ENCODE measurements at regions not wholly inside any gene's neighbourhood (a gene's known extent, or its start where the extent isn't known, plus 50 kb on each side); places are given as distances from the start of the nearest gene placed in this dataset.

GRCh38 chr13:68645814-68646213, 1415.7 kb upstream of the PCDH9 start:
- no peak for TF ChIP-seq CTCF (IDR thresholded peaks at IDR 0.05)
- no peak for TF ChIP-seq POLR2A (IDR thresholded peaks at IDR 0.05)

All from upper lobe of left lung (tissue), 4 donors.